GM12873 (cell line): ENCODE measurements at regions not wholly inside any gene's neighbourhood (a gene's known extent, or its start where the extent isn't known, plus 50 kb on each side); places are given as distances from the start of the nearest gene placed in this dataset.

Experiments used
- TF ChIP-seq, protein P1 (sequence below): IDR thresholded peaks from 2 replicates; pipeline ENCODE4 v1.5.1; 2012; ENCODE audit warnings: low read depth, mild to moderate bottlenecking, moderate library complexity, low read length, control low read depth; ENCODE audit not compliant: insufficient read depth; ENCODE audit errors: missing control alignments

DNA sequence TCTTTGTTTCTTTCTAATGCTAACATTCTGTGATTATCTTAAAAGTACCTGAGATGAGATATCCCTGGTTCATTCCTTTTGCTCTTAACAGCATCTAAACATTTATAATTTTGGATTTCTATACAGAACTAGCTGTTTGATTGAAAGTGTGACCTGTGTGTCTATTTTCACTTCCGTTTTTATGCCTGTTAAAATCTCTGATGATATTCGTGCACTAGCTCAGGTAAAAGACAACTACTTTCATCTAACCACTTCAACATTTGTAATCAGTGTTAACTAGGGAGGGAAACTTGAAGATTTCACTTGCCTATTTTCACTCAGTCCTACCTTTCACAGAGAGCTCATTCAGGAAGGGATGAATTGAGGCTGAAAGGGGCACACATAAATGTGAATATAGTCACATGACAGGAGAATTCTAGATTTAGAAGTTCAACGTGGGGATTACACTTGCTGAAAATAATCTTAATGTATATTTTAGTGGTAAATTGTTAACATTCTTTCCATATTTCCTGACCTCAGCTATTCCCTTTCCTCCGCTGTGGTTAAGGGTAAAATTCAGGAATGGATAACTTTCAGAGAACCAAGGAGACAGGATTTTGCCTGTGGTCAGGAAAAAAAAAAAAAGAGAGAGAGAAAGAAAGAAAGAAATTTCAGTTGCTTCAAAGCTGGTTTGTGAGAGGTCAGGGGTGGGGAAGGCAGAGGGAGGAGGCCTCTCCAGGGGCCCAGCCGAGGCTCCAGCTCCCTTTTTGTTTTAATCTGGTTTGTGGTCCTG, 159.8 kb upstream of the TSC22D2 start:
- TF ChIP-seq, protein P1, sequence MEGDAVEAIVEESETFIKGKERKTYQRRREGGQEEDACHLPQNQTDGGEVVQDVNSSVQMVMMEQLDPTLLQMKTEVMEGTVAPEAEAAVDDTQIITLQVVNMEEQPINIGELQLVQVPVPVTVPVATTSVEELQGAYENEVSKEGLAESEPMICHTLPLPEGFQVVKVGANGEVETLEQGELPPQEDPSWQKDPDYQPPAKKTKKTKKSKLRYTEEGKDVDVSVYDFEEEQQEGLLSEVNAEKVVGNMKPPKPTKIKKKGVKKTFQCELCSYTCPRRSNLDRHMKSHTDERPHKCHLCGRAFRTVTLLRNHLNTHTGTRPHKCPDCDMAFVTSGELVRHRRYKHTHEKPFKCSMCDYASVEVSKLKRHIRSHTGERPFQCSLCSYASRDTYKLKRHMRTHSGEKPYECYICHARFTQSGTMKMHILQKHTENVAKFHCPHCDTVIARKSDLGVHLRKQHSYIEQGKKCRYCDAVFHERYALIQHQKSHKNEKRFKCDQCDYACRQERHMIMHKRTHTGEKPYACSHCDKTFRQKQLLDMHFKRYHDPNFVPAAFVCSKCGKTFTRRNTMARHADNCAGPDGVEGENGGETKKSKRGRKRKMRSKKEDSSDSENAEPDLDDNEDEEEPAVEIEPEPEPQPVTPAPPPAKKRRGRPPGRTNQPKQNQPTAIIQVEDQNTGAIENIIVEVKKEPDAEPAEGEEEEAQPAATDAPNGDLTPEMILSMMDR: no peak

DNA sequence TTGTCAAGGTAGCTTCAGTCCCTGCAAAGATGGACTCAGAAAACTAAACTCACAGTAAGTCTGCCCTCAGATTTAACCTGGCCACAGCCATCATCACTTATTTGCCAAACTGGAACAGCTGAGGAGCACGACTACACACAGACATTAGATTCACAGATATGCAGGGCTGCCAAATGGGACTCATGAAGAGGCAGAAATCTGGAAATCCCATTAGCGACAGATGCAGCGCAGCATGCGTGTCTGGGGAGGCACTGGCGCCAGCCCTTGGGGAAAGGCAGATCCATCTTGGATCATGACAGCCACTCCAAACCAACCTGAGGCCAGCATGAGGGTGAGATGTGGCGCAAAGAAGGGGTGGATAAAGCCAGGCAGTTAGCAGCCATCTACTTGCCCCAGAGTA, 160.7 kb upstream of the TSC22D2 start:
- TF ChIP-seq, protein P1: no peak

DNA sequence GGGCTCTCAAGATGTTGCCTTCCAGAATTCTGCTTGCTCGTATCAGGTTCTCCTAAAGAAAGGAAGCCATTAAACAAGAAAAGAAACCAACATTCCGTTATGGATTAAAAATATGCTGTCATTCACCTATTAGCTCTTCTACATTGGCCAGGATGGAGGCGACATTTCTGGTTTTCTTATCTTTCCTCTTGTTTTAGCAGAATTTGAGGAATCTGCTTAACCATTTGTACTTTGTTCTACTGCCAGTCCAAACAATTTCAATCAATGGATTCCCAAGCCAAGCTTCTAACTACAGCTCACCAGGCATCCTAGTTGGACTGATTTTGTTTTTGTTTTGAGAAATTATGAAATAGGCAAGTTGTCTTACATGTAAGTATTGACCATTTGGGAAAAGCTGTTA, 164.6 kb upstream of the TSC22D2 start:
- TF ChIP-seq, protein P1: no peak

DNA sequence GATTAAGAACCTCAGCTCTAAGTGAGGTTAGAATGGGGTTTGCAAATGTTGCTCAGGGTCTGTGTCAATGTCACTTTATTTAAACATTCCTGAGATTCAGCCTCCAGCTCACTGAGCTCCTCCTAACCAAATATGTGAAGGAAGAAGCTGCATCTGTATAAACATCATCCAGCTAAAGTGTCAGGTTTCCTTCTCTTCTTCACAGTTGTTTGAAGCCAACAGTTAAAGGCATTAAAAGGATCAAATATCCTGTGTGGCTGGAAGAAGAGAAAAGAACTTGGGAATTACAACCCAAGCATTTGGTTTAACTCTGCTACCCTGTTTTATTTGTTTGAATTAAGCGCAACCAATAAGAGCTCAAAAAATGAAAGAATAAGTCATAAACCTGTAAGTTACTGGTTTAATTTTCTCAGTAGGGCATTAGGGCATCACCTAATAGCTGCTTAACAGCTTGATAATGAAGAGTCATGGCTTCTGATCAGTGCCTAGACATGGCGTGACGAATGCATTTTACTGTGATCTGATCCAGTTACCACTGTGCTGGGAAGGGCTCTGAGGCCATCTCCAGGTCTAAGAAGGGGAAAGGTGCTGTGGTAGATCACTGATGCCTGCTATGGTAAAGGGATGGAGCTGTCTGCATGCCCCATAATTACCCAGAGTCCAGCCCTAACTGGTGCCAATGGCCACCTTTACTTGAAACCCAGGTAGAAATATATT, 165.7 kb upstream of the TSC22D2 start:
- TF ChIP-seq, protein P1: no peak

DNA sequence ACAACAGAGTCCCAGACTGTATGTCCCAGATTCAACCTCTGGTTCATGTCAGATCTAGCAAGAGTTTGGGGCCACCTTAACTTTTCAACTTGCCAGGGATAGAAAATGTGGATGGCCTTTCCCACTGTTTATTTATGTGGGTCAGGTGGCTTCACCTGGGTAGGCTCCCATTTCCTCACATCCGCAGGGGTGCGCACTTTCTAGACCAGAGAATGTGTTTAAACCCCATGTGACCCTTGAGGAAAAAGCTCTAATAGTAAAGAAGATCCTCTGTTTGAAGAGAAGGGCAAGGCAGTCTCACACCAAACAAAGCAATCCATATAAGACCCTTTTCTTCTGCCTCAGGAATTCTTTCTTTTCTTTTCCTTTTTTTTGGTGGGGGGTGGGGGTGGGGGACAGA, 167.2 kb upstream of the TSC22D2 start:
- TF ChIP-seq, protein P1: no peak

DNA sequence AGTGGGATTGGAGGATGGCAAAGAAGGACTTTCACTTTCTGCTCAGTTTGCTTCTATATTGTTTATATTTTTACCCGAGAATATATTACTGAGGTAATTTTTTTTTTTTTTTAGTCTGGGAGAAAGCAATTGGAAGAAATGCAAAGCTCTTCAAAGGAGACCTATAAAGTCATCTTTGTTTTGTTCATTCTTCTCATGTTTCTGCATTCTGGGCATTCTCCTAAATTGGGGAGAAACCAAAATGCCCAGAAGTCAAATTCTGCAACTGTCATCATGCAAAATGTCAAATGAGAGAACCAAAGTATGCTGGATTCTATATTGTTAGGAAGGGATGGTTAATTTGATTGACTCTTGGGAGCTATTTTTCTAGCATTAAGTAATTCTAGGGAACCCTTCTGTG, 168.3 kb upstream of the TSC22D2 start:
- TF ChIP-seq, protein P1: no peak

DNA sequence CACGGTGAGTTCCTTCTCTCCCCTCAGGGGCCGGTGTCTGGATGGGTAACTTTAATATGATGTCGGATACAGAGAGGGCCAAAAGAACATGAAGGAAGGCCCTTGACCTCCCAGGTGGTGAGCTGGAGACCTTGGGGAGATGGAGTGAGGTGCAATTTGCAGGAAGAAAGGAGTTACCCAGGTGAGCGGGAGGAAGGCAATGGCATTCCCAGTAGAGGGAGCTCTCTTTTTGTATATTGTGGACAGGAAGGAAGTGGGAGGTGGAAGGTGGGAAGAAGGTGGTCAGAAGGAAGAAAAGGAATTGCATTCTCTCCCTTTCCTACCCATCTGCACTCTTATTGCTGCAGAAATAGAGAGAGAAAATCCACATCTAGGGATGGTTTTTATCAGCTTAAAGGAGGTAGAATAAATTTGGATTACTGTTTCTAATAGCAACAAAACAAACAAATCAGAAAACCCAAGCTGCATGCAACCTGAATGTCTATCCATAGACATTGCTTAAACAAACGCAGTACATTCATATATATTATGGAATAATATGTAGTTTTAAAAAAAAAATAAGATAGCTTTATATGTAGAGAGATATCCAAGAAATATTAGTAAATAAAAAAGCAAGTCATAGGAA, 169.0 kb upstream of the TSC22D2 start:
- TF ChIP-seq, protein P1: peak; percentile 33
